Left renal cortex interstitium (tissue), 4 donors: ENCODE measurements at regions not wholly inside any gene's neighbourhood (a gene's known extent, or its start where the extent isn't known, plus 50 kb on each side); places are given as distances from the start of the nearest gene placed in this dataset.

Source experiments
- DNase-seq, 4 donors: peaks; one replicate each; pipeline ENCODE4 v3.0.0-alpha.2; 2013; ENCODE audit warnings: low read depth in 4 of 4, low spot score in 2 of 4, missing footprints in 1 of 4

DNA sequence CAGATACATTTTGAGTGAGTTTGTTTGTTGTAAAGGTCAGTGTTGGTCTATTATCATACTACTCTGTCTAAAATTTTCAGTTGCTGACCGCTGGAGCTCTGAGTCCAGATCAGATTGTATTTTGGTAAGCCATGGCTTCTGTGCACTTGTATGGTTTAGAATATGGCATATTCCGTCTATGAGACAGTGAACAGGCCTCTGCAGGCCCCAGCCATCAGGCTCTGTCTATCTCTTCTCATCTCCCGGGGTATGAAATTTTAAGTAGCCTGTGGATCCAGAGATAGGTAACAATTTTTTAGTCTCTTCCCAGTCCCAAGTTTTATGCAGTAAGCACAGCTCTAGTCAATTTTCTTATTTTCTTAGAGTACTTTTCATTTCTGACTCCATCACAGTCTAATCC lies 1929.1 kb upstream of the SEL1L start:
- DNase-seq = no peak

DNA sequence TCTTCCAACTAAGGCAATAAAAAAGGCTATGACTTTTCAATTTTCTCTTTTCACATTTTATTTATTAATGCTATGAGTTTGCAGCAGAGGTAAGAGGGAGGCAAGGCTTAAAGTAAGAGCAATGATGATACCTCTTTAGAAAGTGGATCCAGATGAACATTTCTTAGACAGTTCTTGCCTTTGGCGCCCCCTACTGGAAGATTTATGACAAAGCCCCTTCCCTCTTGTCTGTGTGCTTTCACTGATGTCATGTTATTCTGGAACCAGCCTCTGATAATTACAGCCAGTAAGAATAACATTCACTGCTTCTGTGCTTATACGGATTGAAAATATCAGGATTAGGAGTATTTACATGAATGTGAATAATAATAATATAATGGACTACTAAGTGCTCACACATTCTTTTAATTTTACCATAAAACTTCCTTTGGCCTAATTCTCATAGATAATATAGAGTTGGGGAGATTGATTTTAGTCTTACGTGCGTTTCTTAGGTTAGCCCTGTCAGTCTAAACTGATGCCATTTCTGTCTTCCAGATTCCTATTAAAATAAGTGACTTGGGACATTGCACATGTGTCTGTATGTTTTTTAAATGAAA lies 1929.9 kb upstream of the SEL1L start:
- peak in 1 of 4 donors; percentile 15 for DNase-seq

DNA sequence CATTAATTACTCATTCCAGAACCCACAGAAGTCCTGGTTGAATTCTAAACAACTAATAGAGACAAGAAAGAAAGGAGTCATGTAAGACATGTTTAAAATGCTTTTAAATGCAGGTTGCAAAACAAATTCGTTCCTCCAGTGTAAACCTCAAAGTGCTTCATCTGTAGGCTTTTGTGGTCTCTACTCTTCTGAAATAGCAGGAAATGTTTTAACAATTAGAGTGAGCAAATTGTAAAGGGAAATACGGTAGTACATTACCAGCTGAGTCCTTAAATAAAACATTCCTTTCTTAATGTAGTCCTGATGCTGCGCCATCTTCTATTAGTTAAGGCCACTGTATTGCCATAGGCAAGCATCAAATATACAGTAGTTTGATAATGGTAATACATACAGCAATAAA lies 1934.2 kb upstream of the SEL1L start:
- DNase-seq = no peak

DNA sequence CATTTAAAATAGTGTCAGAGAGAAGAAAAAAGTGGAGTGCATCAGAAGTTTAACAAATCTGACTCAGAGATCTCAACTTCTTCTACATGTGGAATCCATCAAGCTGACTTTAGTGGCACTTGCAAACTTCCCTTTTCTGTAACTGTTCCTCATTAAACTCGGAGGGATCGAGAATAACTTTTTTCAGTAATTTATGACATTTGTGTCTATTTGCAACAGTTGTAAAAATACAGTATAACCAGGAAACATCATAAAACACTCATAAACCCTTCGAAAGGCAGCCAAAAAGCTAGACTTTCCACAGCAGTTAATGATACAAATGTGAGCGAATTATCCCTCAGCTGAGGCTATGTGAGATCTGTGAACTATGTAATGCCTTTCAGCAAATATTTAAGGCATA lies 1936.8 kb upstream of the SEL1L start:
- DNase-seq = peak in 2 of 4 donors; percentile 28 to 41

DNA sequence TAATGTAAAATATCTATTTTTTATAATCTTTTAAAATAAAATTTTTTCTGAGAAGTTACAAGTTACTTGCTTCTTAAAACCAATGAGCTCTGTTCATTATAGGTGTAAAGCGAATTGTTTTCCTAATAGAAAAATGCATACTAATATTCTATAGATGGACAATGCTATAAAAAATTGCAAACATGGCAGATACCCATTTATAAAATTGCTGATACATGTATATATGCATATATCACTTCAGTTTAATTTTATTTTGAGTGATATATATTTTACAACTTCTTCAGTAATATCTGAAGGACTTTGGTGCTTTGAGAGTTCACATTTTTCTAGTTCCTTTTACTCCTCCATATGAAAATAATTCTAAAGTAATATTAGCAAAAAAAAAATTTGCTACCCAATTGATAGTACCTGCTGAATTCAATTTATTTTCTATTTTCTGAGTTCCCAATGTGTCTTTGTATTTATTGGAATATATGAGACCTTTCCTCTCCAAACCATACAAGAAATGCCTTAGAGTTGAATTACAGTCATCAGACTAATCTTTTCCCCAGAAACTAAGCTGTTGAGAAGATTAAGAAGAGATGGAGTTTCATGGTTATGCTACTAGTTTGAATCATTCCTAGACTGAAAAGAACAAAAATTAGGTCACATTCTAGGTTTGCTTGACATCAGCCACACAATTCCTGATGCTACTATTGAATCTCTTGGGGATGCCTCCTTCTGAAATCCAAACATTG lies 1937.5 kb upstream of the SEL1L start:
- no peak for DNase-seq

DNA sequence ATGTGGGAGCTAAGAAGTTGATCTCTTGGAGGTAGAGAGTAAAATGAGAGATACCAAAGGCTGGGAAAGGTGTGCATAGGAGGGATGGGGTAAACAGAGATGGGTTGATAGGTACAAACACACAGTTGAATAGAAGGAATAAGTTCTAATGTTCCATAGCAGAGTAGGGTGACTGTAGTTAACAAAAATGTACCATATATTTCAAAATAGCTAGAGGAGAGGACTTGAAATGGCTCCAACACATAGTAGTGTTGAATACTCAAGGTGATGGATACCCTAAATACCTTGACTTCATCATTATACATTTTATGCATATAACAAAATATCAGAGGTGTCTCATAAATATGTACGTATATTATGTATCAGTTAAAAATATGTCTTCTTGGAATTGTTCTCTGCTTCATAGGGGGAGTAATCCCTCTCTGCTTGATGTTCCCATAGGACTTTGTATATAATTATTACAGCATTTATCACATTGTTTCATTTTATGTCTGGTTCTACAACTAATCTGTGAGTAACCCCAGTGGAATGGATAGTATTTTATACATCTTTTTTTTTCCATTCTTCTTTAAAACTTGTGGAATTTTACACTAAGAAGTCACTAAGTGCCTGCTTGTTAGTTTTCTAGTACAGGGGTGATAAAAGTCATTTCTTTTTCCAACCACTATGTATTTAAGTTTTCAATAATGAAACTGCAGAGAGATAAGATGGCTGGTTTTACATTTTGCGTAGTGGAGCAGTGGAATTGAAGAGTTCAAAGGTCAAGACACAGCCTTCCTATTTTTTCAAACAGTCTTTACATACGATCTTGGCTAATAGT lies 1940.0 kb upstream of the SEL1L start:
- DNase-seq = no peak

DNA sequence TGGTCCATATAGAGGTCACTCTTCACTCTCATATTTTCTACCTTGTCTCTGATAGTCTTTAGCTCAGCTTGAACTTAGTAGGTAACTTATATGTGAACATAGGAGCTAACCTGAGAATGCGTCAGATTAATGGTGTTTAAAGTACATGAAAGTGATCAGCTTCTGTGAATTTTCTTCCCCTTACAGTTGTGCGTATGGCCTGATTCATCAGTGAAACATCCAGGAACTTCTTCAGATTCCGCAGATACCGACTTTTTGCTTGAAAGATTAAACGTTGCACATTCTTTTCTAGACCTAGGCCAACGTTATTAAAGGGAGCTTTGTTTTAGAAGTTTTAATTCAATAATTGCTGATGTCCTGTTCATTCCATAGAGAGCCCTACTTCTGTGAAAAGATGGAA lies 1945.1 kb upstream of the SEL1L start:
- DNase-seq = no peak

DNA sequence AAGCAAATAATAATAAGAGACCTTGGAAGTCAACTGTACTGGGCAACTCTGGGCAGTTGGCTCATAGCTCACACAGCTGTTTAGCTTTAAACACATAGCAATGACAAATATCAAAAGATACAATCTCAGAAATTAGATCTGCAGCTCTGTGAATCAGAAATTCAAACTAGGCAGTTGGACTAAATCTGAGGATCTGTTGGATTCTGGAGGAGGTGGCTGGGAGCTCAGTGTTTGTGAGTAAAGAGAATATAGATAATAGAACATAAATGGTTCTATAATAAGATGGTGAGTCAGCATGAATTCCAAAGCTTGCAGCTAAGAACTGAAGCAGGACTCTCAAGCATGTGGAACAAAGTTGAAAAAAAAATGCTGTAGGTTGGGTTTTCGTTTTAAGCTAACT lies 1949.4 kb upstream of the SEL1L start:
- DNase-seq = no peak

DNA sequence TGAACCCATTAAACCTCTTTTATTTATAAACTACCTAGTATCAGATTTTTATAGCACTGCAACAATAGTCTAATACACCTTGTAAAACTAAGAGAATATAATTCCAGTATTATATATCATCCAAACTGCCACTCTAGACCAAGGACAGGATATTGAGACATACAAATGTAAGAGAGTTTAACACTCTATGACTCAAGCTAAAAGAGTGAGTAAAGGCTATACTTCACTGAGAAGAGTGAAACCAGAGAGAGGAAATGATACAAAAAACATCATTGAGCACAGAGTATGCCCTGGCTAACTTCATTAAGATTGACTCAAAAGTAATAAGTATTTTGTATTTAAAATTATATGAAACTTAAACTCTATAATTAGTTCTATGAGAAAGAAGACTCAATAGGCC lies 1951.9 kb upstream of the SEL1L start:
- DNase-seq = no peak

DNA sequence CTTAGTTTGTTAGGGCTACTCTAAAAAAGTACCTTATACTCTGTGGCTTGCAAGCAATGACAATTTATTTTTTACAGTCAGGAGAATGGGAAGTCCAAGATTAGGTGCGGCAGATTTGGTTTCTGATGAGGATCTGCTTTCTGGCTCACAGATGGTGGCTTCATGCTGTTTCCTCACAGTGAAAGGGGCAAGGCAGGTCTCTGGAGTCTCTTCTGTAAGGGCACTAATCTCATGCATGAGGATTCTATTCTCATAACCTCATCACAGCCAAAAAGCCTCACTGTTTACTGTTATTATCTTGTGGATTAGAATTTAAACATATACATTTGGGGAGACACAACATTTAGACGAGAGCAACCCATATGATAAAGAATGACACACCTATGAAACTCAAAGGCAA lies 1957.4 kb upstream of the SEL1L start:
- DNase-seq = no peak

DNA sequence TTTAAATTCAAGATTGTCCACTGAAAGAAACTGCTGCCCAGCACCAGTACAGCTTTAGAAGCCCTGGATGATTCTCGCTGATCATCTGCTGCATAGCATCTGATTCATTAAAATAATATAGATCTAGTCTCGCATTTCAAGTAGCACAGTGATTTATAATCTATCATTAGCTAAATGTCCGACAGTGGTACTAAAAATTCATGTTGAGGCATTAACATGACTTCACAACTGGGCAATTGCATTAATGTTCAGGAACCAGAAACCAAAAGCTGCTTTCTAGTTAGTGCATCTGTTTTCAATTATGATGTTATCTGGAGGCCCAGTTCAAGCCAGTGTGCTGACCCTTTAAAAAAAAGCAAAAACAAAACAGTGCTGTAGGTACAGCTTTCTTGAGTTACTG lies 1987.2 kb upstream of the SEL1L start:
- DNase-seq = peak in 1 of 4 donors; percentile 8

DNA sequence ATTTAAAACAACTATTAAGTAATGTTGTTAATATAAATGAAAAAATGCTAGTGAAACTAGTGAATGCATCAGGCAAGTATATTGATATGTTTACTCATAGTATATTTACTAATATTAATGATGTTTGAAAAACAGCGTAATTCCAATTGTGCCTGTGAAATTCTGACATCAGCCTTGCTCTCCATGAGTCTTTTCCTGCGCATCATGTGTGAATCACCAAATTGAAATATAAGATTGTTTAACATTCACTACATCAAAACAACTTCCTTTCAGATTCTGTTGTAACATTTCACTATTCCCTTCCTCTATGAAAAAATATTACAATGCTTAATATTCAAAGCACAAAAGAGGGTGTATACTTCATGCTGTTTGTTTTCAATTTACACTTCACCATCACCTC lies 1995.9 kb upstream of the SEL1L start:
- DNase-seq = no peak

DNA sequence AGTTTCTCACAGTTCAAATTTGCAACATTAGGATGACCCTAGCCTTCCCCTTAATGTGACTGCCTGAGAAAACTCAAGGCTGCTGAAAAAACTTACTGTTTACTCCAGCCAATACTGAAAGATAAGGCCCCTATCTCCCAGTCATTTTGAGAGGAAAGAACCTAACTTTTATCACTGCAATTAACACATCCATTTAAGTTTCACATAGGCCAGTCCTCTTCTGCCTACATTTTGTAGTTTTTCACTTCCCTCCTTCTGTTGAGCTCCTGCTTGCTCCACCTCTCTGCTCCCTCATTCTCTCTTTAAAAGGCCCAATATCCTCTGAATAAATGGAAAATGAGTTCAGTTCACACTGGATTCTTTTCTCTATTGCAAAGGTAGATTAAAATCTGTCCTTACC lies 1996.2 kb upstream of the FLRT2 start:
- DNase-seq = no peak

DNA sequence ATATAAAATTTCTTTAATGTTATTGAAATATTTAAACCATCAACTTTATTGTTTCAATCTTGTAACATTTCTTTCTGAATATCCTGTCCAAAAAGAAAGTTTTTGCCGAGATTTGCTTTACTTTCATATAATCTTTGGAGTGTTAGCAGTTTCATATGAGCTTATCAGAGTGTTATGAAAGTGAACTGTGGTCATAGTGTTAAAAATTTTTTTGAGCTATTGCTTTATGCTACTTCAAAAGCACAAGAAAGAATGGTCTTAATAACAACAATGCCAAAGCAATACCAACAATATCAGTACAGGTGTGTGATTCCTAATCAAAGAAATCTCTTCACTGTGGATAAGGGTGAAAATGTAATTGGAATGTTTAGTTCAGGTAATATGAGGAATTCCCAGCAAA lies 1994.9 kb upstream of the FLRT2 start:
- no peak for DNase-seq

DNA sequence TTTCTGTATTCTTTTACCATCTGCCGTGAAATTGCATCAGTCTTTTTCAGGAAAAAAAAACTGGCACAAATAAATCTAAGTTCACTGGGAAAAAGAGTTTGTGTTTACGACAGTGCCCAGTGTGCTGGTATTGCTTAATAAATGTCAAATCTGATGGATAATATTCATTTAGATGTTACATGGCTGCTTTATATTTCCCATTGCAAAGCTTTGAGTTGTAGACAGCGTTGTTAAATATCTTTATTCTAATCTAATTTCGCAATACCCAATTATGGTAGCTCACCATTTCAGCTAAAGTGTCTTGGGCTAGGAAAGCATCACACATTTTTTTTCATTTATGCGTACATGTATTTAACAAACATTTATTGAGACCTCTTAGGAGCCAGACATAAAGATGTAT lies 1994.5 kb upstream of the FLRT2 start:
- no peak for DNase-seq

DNA sequence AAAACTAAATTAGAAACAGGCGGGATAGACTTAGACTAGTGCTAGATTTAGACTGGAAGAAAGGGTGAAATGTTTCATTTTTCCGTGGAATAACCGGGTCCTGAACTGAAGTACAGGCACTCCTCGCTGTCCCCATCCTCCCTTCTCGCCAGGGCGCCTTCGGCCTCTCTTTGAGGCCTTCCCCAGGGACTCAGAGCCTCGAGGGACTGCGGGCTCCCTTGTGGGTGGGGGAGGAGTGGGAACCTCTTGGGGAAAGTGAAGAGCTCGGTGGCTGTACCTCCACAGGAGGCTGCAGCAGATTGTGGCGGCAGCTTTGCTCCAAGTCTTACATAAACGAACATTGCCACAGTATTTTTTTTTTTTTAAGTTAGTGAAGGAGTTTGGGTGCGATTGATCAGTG lies 1988.8 kb upstream of the FLRT2 start:
- DNase-seq = no peak

DNA sequence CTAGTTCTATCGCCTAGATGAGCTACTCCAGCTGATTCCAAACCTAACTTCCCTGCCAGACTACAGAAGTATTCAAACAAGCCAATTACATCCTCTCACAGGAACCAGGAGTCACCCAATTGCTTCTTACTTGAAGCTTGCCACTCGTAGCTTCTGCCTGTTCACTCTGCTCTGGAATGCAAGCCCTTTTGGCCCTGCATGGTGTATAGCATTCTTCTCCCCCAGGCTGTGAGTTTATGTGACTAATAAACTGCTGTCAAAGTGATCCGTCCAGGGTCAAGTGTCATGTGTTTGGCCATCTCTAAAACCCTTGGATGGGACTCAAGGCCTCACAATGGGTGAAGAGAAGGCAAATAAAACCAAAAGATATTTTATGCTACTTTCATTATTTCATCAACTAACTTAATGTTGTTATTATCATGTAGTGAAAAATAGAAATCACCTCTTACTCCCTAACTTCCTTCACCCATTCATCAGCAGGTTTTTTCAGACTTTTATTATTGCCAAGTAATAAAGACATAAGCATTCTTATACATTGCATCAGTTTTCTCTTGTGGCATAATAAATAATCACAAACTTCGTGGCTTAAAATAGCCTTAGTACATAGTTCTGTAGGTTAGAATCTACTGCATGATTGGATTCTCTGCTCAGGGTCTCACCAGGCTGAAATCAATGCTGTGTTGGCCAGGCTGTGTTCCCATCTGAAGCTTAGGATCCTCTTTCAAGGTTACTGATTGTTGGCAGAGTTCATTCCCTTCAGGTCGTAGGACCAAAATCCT lies 1981.7 kb upstream of the FLRT2 start:
- peak in 2 of 4 donors; percentile 23 for DNase-seq

DNA sequence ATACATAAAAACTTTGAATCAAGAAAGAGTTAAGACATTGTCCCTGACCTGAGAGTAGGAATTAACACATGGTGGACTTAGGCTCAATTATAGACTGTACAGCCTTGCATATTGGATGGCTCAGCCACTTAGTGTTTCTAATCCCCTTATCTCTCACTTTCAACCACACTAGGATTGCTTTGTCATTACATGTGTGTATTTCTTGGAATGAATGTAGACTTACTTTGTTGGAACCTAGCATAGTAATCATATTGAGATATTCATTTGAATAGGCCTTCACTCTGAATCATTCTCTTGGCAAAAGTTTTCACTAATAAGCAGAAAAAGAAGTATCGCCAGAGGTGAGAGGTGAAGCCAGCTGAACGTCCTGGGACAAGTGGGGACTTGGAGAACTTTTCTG lies 1973.9 kb upstream of the FLRT2 start:
- no peak for DNase-seq

DNA sequence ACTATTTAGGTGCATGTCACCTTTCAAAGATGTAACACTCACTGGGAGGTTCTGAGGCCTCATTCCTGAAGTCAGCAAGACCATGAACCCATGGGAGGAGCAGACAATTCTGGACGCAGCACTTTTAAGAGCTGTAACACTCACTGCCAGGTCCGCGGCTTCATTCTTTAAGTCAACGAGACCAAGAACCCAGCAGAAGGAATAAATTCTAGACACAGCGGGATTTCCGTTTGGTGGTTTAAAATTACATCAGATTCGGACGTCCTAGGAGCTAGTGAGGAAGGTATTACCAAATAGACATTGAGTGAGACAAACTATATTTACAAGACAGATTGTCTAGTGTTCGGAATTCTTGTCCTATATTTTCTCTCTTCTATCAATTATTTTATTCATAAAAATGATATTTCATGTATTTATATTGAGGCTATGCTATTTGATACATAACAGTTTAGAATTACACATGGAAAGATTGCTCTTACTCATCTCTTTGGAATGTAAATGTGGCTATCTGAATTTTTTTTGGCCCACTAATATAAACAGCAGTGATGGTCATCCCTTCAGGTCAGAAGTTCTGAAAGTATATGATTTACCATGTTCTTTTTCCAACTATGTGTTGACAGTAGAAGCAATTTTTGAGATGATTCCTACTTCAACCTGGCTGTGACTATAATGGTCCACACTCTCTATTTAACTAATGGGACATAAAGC lies 1973.0 kb upstream of the FLRT2 start:
- DNase-seq = no peak

DNA sequence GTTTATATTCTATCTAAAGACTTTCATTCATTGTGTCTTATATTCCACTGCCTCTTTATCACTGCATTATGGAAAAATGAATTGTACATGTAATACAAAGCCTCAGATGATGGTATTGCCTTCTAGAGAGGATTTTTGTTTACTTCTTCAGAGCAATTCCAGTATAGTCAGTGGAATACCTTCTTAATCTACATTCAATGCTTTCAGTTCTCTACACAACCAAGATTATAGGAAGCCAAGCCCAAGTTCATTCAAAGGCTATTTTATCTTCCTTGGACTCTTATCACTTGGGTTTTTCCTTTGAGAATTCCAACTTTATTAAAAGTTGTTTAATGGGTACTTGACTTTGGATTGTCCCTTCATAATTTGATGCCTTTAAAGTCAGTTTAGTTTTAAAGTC lies 1971.0 kb upstream of the FLRT2 start:
- no peak for DNase-seq
